Fibroblast of lung (primary cell): ENCODE measurements at regions not wholly inside any gene's neighbourhood (a gene's known extent, or its start where the extent isn't known, plus 50 kb on each side); places are given as distances from the start of the nearest gene placed in this dataset.

Experiments used
- CTCF ChIP-seq, 2 donors: IDR thresholded peaks in 1 of 2; conservative IDR thresholded peaks in 1 of 2; 1 replicate in 1 of 2; 2 replicates in 1 of 2; pipeline ENCODE4 v1.5.1; 2011 to 2012; ENCODE audit warnings: low read length in 2 of 2, control low read depth in 1 of 2, inconsistent platforms in 1 of 2, low read depth in 1 of 2, mild to moderate bottlenecking in 1 of 2
- EZH2 ChIP-seq: IDR thresholded peaks from 2 replicates; pipeline ENCODE4 v1.5.1; 2012; ENCODE audit warnings: low read length, control low read depth, mild to moderate bottlenecking; ENCODE audit errors: missing control alignments

- TF ChIP-seq CTCF (conservative IDR thresholded peaks at IDR 0.05 in 1 of 2, IDR thresholded peaks at IDR 0.05 in 1 of 2; ENCODE audit: low read depth in 1 of 2, low read length in 2 of 2) (no peak), EZH2 (no peak)
Measured at GRCh38 chr10:106440355-106440754, 724.2 kb downstream of the SORCS1 start.
